Suprapubic skin (tissue), 4 donors: ENCODE measurements at regions not wholly inside any gene's neighbourhood (a gene's known extent, or its start where the extent isn't known, plus 50 kb on each side); places are given as distances from the start of the nearest gene placed in this dataset.

Experiments used
- DNase-seq, 2 donors: peaks; one replicate each; pipeline ENCODE4 v3.0.0-alpha.2; 2019; ENCODE audit warnings: low spot score in 2 of 2
- H3K27ac ChIP-seq: fragments of 200-600 bp; sonication (generic); one replicate; pipeline ENCODE4 v1.5.1; 2019
- H3K27me3 ChIP-seq: fragments of 200-600 bp; sonication (generic); one replicate; pipeline ENCODE4 v1.5.1; 2019
- H3K36me3 ChIP-seq: fragments of 200-600 bp; sonication (generic); one replicate; pipeline ENCODE4 v1.5.1; 2019
- H3K4me1 ChIP-seq: fragments of 200-600 bp; sonication (generic); one replicate; pipeline ENCODE4 v1.5.1; 2019
- H3K4me3 ChIP-seq: fragments of 200-600 bp; sonication (generic); one replicate; pipeline ENCODE4 v1.5.1; 2019; ENCODE audit warnings: mild to moderate bottlenecking
- H3K9me3 ChIP-seq: fragments of 200-600 bp; sonication (generic); one replicate; pipeline ENCODE4 v1.5.1; 2019
- CTCF ChIP-seq, 2 donors: fragments of 200-600 bp in 1 of 2; fragments of 450-650 bp in 1 of 2; sonication (generic) in 1 of 2; IDR thresholded peaks; one replicate each; pipeline ENCODE4 v1.5.1; 2016 to 2019; ENCODE audit warnings: antibody characterized with exemption in 2 of 2, mild to moderate bottlenecking in 1 of 2, moderate library complexity in 1 of 2
- EP300 ChIP-seq: sonication (generic); formaldehyde crosslinking; IDR thresholded peaks from one replicate; pipeline ENCODE4 v1.6.1; 2017; ENCODE audit warnings: antibody characterized with exemption
- POLR2A ChIP-seq, 2 donors: fragments of 450-650 bp; IDR thresholded peaks; one replicate each; pipeline ENCODE4 v1.6.1; 2017; ENCODE audit warnings: antibody characterized with exemption in 2 of 2, mild to moderate bottlenecking in 2 of 2, moderate library complexity in 2 of 2
- POLR2AphosphoS5 ChIP-seq, 3 donors: sonication (generic); formaldehyde crosslinking; IDR thresholded peaks; one replicate each; pipeline ENCODE4 v1.6.1; 2017; ENCODE audit warnings: antibody characterized with exemption in 3 of 3
- WGBS: methylation state at CpG from one replicate; pipeline ENCODE4 v1.1.5; 2018; 5-methylcytosine and 5-hydroxymethylcytosine counted together

GRCh38 chr16:86791287-86792035 is 213.1 kb downstream of the FOXL1 start:
- WGBS = 59% methylated on average over 20 of the region's 20 CpGs

GRCh38 chr16:86794216-86794864 is 216.0 kb downstream of the FOXL1 start:
- Histone ChIP-seq H3K27ac (no peak overlapping the region), H3K36me3 (no peaks in the 10 kb centered on the region), H3K4me3 (no peak overlapping the region), H3K27me3 (peaks cover 22% of the 10 kb centered on the region), H3K9me3 (no peaks in the 10 kb centered on the region), H3K4me1 (no peaks in the 10 kb centered on the region)
- no peak for DNase-seq
- 88% methylated on average over 15 of the region's 15 CpGs for WGBS
- no peak for TF ChIP-seq POLR2A (IDR thresholded peaks at IDR 0.05)
- TF ChIP-seq EP300 = no peak
- no peak for TF ChIP-seq CTCF (IDR thresholded peaks at IDR 0.05)
- no peak for TF ChIP-seq POLR2AphosphoS5 (IDR thresholded peaks at IDR 0.05)

More at GRCh38 chr16:86791287-86792035, 213.1 kb downstream of the FOXL1 start:
- no peaks in the 10 kb centered on the region for H3K4me1 ChIP-seq
- no peaks in the 10 kb centered on the region for H3K9me3 ChIP-seq
- no peak overlapping the region for H3K4me3 ChIP-seq
- peaks cover 28% of the 10 kb centered on the region for H3K27me3 ChIP-seq
- DNase-seq = no peak
- TF ChIP-seq EP300 (no peak), CTCF (IDR thresholded peaks at IDR 0.05) (no peak), POLR2A (IDR thresholded peaks at IDR 0.05) (no peak), POLR2AphosphoS5 (IDR thresholded peaks at IDR 0.05) (no peak)
- no peaks in the 10 kb centered on the region for H3K36me3 ChIP-seq
- no peak overlapping the region for H3K27ac ChIP-seq

GRCh38 chr16:86797700-86798099 is 219.4 kb downstream of the FOXL1 start:
- no peaks in the 10 kb centered on the region for H3K4me1 ChIP-seq
- H3K27ac ChIP-seq = no peak overlapping the region
- TF ChIP-seq CTCF (IDR thresholded peaks at IDR 0.05) (no peak), EP300 (no peak), POLR2AphosphoS5 (IDR thresholded peaks at IDR 0.05) (no peak), POLR2A (IDR thresholded peaks at IDR 0.05) (no peak)
- no peak overlapping the region for H3K4me3 ChIP-seq
- no peaks in the 10 kb centered on the region for H3K36me3 ChIP-seq
- H3K27me3 ChIP-seq = peaks cover 26% of the 10 kb centered on the region
- DNase-seq = no peak
- 51% methylated on average over 4 of the region's 4 CpGs for WGBS
- H3K9me3 ChIP-seq = no peaks in the 10 kb centered on the region

GRCh38 chr16:86798247-86799041 is 220.1 kb downstream of the FOXL1 start:
- no peak for DNase-seq
- Histone ChIP-seq H3K9me3 (no peaks in the 10 kb centered on the region), H3K27me3 (peaks cover 30% of the 10 kb centered on the region), H3K4me1 (no peaks in the 10 kb centered on the region), H3K36me3 (no peaks in the 10 kb centered on the region), H3K4me3 (no peak overlapping the region), H3K27ac (no peak overlapping the region)
- TF ChIP-seq EP300 (no peak), POLR2A (IDR thresholded peaks at IDR 0.05) (no peak), CTCF (IDR thresholded peaks at IDR 0.05) (no peak), POLR2AphosphoS5 (IDR thresholded peaks at IDR 0.05) (no peak)
- WGBS = 42% methylated on average over 4 of the region's 4 CpGs

- DNase-seq = no peak
- TF ChIP-seq CTCF (IDR thresholded peaks at IDR 0.05) (no peak), EP300 (no peak), POLR2A (IDR thresholded peaks at IDR 0.05) (no peak), POLR2AphosphoS5 (IDR thresholded peaks at IDR 0.05) (no peak)
- H3K36me3 ChIP-seq = no peaks in the 10 kb centered on the region
- 83% methylated on average over 4 of the region's 4 CpGs for WGBS
- H3K27ac ChIP-seq = no peak overlapping the region
- H3K9me3 ChIP-seq = no peaks in the 10 kb centered on the region
- peaks cover 32% of the 10 kb centered on the region for H3K27me3 ChIP-seq
- no peak overlapping the region for H3K4me3 ChIP-seq
- no peaks in the 10 kb centered on the region for H3K4me1 ChIP-seq
These were observed 221.0 kb downstream of the FOXL1 start for GRCh38 chr16:86799367-86799766.
